SK-N-MC (cell line): ENCODE measurements at regions not wholly inside any gene's neighbourhood (a gene's known extent, or its start where the extent isn't known, plus 50 kb on each side); places are given as distances from the start of the nearest gene placed in this dataset.

ENCODE experiments used
- DNase-seq: peaks from one replicate; pipeline ENCODE4 v3.0.0-alpha.2; 2011; ENCODE audit warnings: low read depth, low spot score
- H3K27ac ChIP-seq: fragments of 200-600 bp; sonication (generic); 2 replicates; pipeline ENCODE4 v1.5.1; 2016; ENCODE audit warnings: mixed run types
- H3K36me3 ChIP-seq: fragments of 200-600 bp; sonication (generic); 2 replicates; pipeline ENCODE4 v1.6.1; 2017; ENCODE audit warnings: antibody characterized with exemption, low read length, mixed read lengths; ENCODE audit not compliant: insufficient read depth
- H3K4me3 ChIP-seq: fragments of 200-600 bp; sonication (generic); 2 replicates; pipeline ENCODE4 v1.5.1; 2016
- H3K9ac ChIP-seq: fragments of 200-600 bp; sonication (generic); 2 replicates; pipeline ENCODE4 v1.8.0; 2017; ENCODE audit warnings: mixed run types, mixed read lengths; ENCODE audit not compliant: insufficient read length
- H3K9me3 ChIP-seq: fragments of 200-600 bp; sonication (generic); 2 replicates; pipeline ENCODE4 v1.6.1; 2017; ENCODE audit warnings: low read depth, mild to moderate bottlenecking, antibody characterized with exemption, low read length, moderate library complexity, mixed read lengths
- EZH2 ChIP-seq: fragments of 200-600 bp; sonication (generic); IDR thresholded peaks from one replicate; pipeline ENCODE4 v1.6.1; 2017; ENCODE audit warnings: antibody characterized with exemption
- FOXP2 ChIP-seq: optimal IDR thresholded peaks from 2 replicates; pipeline ENCODE3; 2011; ENCODE audit warnings: mild to moderate bottlenecking, moderate library complexity; ENCODE audit not compliant: insufficient read depth; ENCODE audit errors: extremely low read length, control extremely low read depth
- POLR2AphosphoS5 ChIP-seq: IDR thresholded peaks from 2 replicates; pipeline ENCODE4 v1.6.1; 2012; ENCODE audit warnings: mild to moderate bottlenecking, low read depth, low read length, borderline replicate concordance

DNA sequence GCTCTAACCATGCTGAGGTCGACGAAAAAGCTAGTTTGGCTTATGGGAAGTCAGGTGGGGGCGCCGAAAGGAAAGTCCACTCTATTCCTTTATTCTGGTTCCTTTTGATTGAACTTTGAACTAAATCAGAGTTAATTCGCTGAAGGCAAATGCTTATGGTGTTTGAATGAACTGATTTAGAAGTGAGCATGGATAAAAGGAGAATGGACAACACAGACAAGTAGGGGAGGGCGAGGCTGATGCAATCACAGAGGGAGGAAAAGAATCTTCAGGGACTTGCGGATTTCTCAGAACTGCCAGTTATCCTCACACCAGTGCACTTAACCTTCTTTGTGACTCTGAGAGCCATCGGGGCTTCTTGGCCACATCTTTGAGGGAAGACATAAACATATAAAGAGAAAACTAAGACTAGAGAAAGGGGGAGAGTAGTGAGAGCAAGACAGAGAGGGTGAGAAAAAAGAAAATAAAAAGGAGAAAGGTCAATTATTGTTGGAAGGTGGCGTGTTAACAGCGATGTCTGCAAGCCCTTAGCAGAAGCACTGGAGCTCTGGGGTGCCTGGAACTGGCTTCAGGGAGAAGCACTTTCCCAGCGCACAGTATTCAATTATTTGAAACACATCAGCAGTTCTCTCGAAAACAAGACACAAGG is 59.2 kb downstream of the PABIR2 start:
- TF ChIP-seq POLR2AphosphoS5 (no peak), FOXP2 (no peak), EZH2 (no peak)

GRCh38 chrX:134737061-134737460 is 59.9 kb downstream of the PABIR2 start:
- Histone ChIP-seq H3K9ac (no peak overlapping the region), H3K9me3 (no peaks in the 10 kb centered on the region), H3K27ac (no peak overlapping the region), H3K36me3 (no peaks in the 10 kb centered on the region), H3K4me3 (no peak overlapping the region)
- DNase-seq, result no peak
- TF ChIP-seq FOXP2, result no peak
- no peak for TF ChIP-seq POLR2AphosphoS5
- no peak for TF ChIP-seq EZH2

More for the DNA sequence above, 59.2 kb downstream of the PABIR2 start:
- Histone ChIP-seq H3K4me3 (no peak overlapping the region), H3K36me3 (no peaks in the 10 kb centered on the region), H3K9me3 (no peaks in the 10 kb centered on the region), H3K27ac (no peak overlapping the region), H3K9ac (no peak overlapping the region)
- no peak for DNase-seq

DNA sequence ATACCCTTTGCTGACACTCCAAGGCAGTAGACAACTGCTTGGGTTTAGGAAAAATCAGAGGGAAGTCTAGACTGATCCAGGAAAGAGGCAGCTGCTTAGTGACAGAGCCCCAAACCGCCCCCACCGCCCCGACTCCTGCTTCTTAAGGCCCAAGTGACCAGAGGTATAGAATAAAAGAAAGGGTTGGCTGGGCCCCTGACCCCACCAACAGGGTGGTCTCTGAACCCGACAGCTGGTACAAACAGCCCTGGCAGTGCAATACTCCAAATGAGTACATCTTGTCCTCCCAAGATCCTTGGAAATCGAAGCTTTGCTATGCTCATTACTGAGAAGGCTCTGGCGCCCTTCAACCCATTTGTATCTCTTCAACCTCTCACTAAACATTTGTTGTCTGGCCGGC is 60.6 kb downstream of the PABIR2 start:
- H3K9me3 ChIP-seq, result no peaks in the 10 kb centered on the region
- H3K4me3 ChIP-seq, result no peak overlapping the region
- H3K9ac ChIP-seq, result no peak overlapping the region
- no peaks in the 10 kb centered on the region for H3K36me3 ChIP-seq
- TF ChIP-seq FOXP2 (no peak), EZH2 (no peak), POLR2AphosphoS5 (no peak)
- DNase-seq, result no peak
- H3K27ac ChIP-seq, result no peak overlapping the region

DNA sequence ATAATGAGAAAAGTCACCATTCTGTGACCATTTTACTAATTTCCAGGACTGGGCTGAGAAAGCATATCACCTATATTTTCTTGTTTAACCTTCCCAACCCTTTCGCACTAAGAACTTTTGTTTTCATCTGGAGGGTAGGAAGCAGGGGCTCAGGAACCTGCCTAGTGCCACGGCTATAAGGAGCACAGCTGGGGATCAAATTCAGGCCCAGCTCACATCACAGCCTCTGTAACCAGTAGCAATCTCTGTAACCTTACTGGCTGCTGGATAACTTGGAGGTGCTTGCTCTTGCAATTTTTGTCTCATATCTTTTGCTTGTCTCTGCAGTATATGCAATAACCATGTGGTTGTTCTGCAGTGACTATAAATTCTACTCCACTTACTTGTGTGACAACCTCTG is 62.0 kb downstream of the PABIR2 start:
- Histone ChIP-seq H3K4me3 (no peak overlapping the region), H3K36me3 (no peaks in the 10 kb centered on the region), H3K27ac (peak overlapping the region; percentile 50; the same call in 1 of the 2 replicates), H3K9ac (no peak overlapping the region), H3K9me3 (no peaks in the 10 kb centered on the region)
- TF ChIP-seq POLR2AphosphoS5, result no peak
- no peak for TF ChIP-seq EZH2
- no peak for TF ChIP-seq FOXP2
- no peak for DNase-seq

GRCh38 chrX:134734466-134734952 is 62.5 kb downstream of the PABIR2 start:
- Histone ChIP-seq H3K4me3 (no peak overlapping the region), H3K9me3 (no peaks in the 10 kb centered on the region), H3K9ac (no peak overlapping the region), H3K36me3 (no peaks in the 10 kb centered on the region), H3K27ac (0 out of 2 replicates have a peak overlapping the region, but pooled peaks have one; percentile 50)
- TF ChIP-seq FOXP2 (no peak), POLR2AphosphoS5 (no peak), EZH2 (no peak)
- DNase-seq, result no peak

GRCh38 chrX:134733591-134733990 is 63.4 kb downstream of the PABIR2 start:
- Histone ChIP-seq H3K27ac (no peak overlapping the region), H3K9me3 (no peaks in the 10 kb centered on the region), H3K4me3 (no peak overlapping the region), H3K36me3 (no peaks in the 10 kb centered on the region), H3K9ac (no peak overlapping the region)
- DNase-seq, result no peak
- TF ChIP-seq POLR2AphosphoS5, result no peak
- TF ChIP-seq EZH2, result no peak
- no peak for TF ChIP-seq FOXP2

DNA sequence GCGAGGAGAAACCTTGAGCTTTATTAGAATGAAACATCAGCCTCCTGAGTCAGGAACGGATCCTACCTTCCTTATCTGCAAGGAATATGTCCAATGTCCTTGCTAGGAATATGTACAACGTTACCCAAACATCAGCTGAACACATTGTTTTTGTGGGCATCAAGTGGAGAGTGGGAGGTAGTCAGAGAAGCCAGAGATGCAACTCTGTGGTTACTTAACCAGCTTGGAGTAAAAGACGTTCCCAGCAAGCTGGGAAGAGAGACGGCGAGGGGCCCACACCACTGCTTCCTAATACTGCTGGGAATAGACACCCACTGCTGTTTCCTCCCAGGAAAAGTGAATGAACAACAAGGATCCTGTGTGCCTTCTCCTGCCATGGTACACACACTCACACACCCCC is 64.3 kb downstream of the PABIR2 start:
- Histone ChIP-seq H3K27ac (no peak overlapping the region), H3K9ac (no peak overlapping the region), H3K36me3 (no peaks in the 10 kb centered on the region), H3K9me3 (no peaks in the 10 kb centered on the region), H3K4me3 (no peak overlapping the region)
- DNase-seq, result no peak
- no peak for TF ChIP-seq POLR2AphosphoS5
- TF ChIP-seq EZH2, result no peak
- no peak for TF ChIP-seq FOXP2

- no peaks in the 10 kb centered on the region for H3K9me3 ChIP-seq
- H3K9ac ChIP-seq, result no peak overlapping the region
- no peak overlapping the region for H3K4me3 ChIP-seq
- no peaks in the 10 kb centered on the region for H3K36me3 ChIP-seq
- DNase-seq, result no peak
- TF ChIP-seq POLR2AphosphoS5 (no peak), EZH2 (no peak), FOXP2 (no peak)
- no peak overlapping the region for H3K27ac ChIP-seq
Observed at GRCh38 chrX:134732152-134732551, 64.9 kb downstream of the PABIR2 start.
